A673 (cell line): ENCODE measurements at regions not wholly inside any gene's neighbourhood (a gene's known extent, or its start where the extent isn't known, plus 50 kb on each side); places are given as distances from the start of the nearest gene placed in this dataset.

Source experiments
- BruUV-seq: library from RNA; stranded (reverse); fragments of 400-500 nt; replicated peaks from 2 replicates; lab custom pipeline; 2021; lab: Mats Ljungman, UMichigan
- CTCF ChIA-PET: fragments of 300-600 bp; sonication (Branson Sonifier 250); formaldehyde crosslinking; loops from one replicate; lab custom pipeline; 2022; ENCODE audit warnings: antibody characterized with exemption; lab: Charles Lee
- POLR2A ChIA-PET: fragments of 300-600 bp; sonication (Branson Sonifier 250); formaldehyde crosslinking; loops from one replicate; lab custom pipeline; 2022; ENCODE audit warnings: antibody characterized with exemption; ENCODE audit not compliant: low non-redundant PET; lab: Charles Lee
- DNase-seq: peaks from one replicate; pipeline ENCODE4 v3.0.0-alpha.2; 2015; ENCODE audit warnings: low spot score
- H3K27ac ChIP-seq: fragments of 200-600 bp; sonication (generic); 2 replicates; pipeline ENCODE4 v1.5.1; 2016; ENCODE audit warnings: mixed run types, low read depth, mild to moderate bottlenecking, mixed read lengths, antibody characterized with exemption, low read length; ENCODE audit not compliant: poor library complexity, severe bottlenecking
- H3K27me3 ChIP-seq: fragments of 200-600 bp; sonication (generic); replicated peaks from 2 replicates; pipeline ENCODE4 v1.6.1; 2017; ENCODE audit warnings: mixed run types, low read depth, mild to moderate bottlenecking, mixed read lengths, antibody characterized with exemption, low read length; ENCODE audit not compliant: insufficient read depth, poor library complexity
- H3K36me3 ChIP-seq: fragments of 200-600 bp; sonication (generic); 2 replicates; pipeline ENCODE4 v1.6.1; 2016; ENCODE audit warnings: mixed run types, mild to moderate bottlenecking, mixed read lengths, antibody characterized with exemption, low read length; ENCODE audit not compliant: insufficient read depth, poor library complexity, severe bottlenecking
- H3K4me1 ChIP-seq: fragments of 200-600 bp; sonication (generic); 2 replicates; pipeline ENCODE4 v1.6.1; 2017; ENCODE audit warnings: mixed run types, mild to moderate bottlenecking, mixed read lengths, antibody characterized with exemption, low read length; ENCODE audit not compliant: insufficient read depth, poor library complexity, severe bottlenecking
- H3K4me3 ChIP-seq: fragments of 200-600 bp; sonication (generic); 2 replicates; pipeline ENCODE4 v1.5.1; 2016; ENCODE audit warnings: low read depth, mixed run types, mild to moderate bottlenecking, mixed read lengths, low read length; ENCODE audit not compliant: poor library complexity, severe bottlenecking
- H3K9me3 ChIP-seq: fragments of 200-600 bp; sonication (generic); 2 replicates; pipeline ENCODE4 v1.6.1; 2016; ENCODE audit warnings: mixed run types, low read depth, mild to moderate bottlenecking, mixed read lengths, antibody characterized with exemption, low read length; ENCODE audit not compliant: poor library complexity, severe bottlenecking
- CTCF ChIP-seq: fragments of 300-800, 200-600 bp; sonication (generic); conservative IDR thresholded peaks from 2 replicates; pipeline ENCODE4 v1.5.1; 2017; ENCODE audit warnings: low read depth, mild to moderate bottlenecking, antibody characterized with exemption, low read length, moderate library complexity, mixed read lengths
- EZH2 ChIP-seq: fragments of 200-600 bp; sonication (generic); IDR thresholded peaks from 2 replicates; pipeline ENCODE4 v1.6.1; 2017; ENCODE audit warnings: borderline replicate concordance, low read depth, mild to moderate bottlenecking, mixed read lengths, antibody characterized with exemption, low read length; ENCODE audit not compliant: poor library complexity, severe bottlenecking
- intact Hi-C: fragments of 100-400 bp; cut with micrococcal nuclease; formaldehyde crosslinking; loops from one replicate; pipeline ENCODE4 v1.10.0; 2022; ENCODE audit not compliant: unreplicated experiment

- BruUV-seq: no TSS peak
- CTCF ChIA-PET: no interaction called here
- Histone ChIP-seq H3K27ac (no peak overlapping the region), H3K36me3 (no peaks in the 10 kb centered on the region), H3K4me1 (no peaks in the 10 kb centered on the region), H3K27me3 (no peaks in the 10 kb centered on the region), H3K9me3 (no peaks in the 10 kb centered on the region), H3K4me3 (no peak overlapping the region)
- intact Hi-C loops: no loop called here
- TF ChIP-seq EZH2 (no peak), CTCF (no peak)
- POLR2A ChIA-PET: no interaction called here
- no peak for DNase-seq
Measured at GRCh38 chr4:127560755-127561154, 72.0 kb upstream of the INTU start.

GRCh38 chr4:127574643-127575042 lies 58.1 kb upstream of the INTU start:
- H3K27me3 ChIP-seq: no peaks in the 10 kb centered on the region
- POLR2A ChIA-PET: no interaction called here
- TF ChIP-seq EZH2 (no peak), CTCF (no peak)
- H3K4me3 ChIP-seq: no peak overlapping the region
- intact Hi-C loops: no loop called here
- no peaks in the 10 kb centered on the region for H3K9me3 ChIP-seq
- DNase-seq: no peak
- H3K4me1 ChIP-seq: no peaks in the 10 kb centered on the region
- CTCF ChIA-PET: no interaction called here
- no peaks in the 10 kb centered on the region for H3K36me3 ChIP-seq
- BruUV-seq: no TSS peak
- no peak overlapping the region for H3K27ac ChIP-seq

- no peak for DNase-seq
- no TSS peak for BruUV-seq
- Histone ChIP-seq H3K27ac (no peak overlapping the region), H3K9me3 (no peaks in the 10 kb centered on the region), H3K4me3 (no peak overlapping the region), H3K27me3 (no peaks in the 10 kb centered on the region), H3K4me1 (no peaks in the 10 kb centered on the region), H3K36me3 (no peaks in the 10 kb centered on the region)
- TF ChIP-seq CTCF (no peak), EZH2 (no peak)
- CTCF ChIA-PET: interaction anchor here (0.9 kb wide), 1 partner anchor 1528 kb away, joined by 3 read pairs; no protein-coding TSS in a partner anchor
- intact Hi-C loops: no loop called here
- POLR2A ChIA-PET: no interaction called here
Measured at GRCh38 chr4:127575888-127576287, 56.9 kb upstream of the INTU start.
